HG03521 (cell line): ENCODE measurements at regions not wholly inside any gene's neighbourhood (a gene's known extent, or its start where the extent isn't known, plus 50 kb on each side); places are given as distances from the start of the nearest gene placed in this dataset.

Experiments used
- ATAC-seq: cut with Tn5 transposase; IDR thresholded peaks from one replicate; pipeline ENCODE4 v1.9.1; 2021; ENCODE audit warnings: mild to moderate bottlenecking, moderate library complexity; ENCODE audit not compliant: unreplicated experiment

DNA sequence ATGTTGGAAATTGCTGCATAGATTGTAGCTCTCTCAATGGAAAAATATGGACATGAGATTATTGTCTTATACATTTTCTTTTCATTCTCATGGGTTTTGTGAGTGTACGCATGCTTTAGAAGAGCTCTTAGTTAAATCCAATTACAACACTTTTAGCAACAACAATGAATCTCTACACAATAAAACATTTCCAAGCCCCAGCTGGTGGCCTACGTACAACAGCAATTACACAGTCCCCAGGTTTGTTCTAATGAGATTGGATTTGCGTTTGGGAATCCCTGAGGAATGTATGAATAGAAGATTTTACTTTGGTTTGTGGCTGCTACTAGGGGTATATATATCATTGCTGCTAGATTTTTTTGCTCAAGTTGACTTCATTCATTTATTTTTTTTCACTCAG lies 98.6 kb downstream of the FHDC1 start:
- ATAC-seq, result no peak

DNA sequence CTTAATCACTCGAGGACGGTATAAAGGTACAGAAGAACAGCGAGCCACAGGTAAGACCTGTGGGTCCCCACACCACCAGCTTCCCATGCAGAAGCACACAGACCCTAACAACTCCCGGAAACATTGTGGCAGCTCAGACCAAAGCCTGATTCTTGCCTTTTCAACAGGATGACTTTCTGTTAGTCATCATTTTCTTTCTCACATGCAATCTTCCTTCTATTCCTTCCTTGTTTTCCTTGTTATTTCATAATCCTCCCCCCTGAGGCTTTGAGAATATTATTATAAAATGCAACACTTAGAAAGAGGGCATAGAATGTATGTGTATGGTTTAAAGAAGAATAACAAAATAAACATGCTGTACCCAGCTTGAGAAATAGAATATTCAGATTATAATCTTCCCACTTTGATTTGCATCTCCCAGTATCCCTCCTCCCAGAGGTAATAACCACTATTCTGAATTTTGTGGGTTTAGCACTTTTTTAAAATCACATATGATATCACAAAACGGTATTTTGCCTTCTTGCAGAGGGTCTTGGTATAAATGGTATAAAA lies 100.9 kb downstream of the FHDC1 start:
- ATAC-seq, result no peak

DNA sequence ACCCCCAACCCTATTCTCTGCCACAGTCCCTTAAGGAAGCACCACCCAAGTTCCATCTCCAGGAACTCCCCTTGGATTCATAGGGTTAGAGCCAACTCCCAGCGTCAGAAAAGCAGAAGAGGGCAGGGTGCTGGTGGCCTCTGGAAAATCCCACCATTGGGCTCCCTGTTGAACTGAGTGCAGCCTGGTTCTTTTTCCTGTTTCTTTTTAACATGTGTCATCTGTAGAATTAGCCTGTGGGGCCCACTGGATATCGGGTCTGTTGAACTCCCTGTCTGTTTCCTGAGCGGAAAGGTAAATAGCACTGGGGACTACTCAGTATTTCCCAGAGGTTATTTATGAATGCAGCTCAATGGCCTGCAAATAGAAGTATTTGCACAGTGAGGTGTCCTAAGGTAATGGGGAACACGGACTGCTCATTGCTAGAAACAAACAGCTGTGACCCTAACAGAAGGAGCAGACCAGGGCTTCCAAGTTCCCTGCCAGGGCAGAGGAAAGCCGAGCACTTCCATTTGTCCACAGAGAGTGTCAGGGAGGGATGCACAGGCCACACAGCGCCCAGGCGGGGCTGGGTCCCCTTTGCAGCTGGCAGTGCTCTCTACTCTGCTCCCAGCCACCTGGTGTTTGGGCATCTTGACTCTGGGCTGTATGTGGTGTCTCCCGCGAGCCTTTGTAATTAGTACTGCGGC lies 102.6 kb downstream of the FHDC1 start:
- no peak for ATAC-seq

DNA sequence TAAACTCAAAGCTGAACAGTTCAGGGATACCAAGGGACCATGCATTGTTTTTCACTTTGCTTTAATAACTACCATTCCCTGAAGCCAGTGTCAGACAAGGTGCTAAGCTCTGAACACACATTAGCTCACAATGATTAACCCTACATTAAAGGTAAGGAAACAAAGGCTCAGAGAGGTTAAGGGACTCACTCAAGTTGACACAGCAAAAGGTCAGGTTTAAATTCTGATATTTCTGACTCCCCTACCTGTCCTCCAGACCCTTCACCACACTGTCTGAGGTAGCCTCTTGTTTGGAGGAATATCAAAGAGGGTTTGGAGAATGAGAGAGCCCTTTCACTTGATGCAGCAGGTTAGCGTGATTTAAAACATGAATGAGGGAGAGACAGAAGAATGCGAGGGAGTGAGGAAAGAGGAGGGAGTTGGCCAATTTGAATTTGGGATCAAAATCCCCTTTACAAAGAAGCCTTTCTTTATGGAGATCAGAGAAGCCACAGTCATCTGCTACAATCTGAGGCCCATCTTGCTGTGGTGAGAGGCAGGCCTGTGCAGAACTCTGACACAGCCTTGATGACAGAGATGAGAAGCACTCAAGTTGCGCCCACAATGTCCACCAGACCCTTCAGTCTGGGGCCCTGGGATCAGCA lies 103.5 kb downstream of the FHDC1 start:
- no peak for ATAC-seq

DNA sequence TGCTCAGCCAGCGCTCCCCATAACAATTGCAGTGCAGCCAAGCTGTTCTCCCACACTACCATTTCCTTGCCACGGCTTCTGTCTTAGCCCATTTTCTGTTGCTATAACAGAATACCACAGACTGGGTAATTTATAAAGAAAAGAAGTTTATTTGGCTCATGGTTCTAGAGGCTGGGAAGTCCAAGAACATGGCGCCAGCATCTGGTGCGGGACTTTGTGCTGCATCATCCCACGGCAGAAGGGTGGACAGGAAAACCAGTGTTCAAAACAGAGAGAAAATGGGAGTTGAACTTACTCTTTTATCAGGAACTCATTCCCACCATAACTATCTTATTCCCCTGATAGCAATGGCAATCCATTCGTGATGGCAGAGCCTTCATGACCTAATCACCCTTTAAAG lies 104.6 kb downstream of the FHDC1 start:
- no peak for ATAC-seq

DNA sequence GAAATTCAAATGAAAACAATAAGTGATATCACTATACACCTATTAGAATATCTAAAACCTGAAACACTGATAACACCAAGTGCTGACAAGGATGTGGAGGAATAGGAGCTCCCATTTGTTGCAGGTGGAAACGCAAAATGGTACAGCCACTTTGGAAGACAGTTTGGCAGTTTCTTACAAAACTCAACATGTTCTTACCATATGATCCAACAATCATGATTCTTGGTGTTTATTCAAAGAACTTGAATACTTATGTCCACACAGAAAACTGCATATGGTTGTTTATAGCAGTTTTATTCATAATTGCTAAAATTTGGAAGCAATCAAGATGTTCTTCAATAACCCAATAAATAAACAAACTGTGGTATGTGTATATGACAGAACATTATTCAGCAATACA lies 107.9 kb downstream of the FHDC1 start:
- no peak for ATAC-seq

DNA sequence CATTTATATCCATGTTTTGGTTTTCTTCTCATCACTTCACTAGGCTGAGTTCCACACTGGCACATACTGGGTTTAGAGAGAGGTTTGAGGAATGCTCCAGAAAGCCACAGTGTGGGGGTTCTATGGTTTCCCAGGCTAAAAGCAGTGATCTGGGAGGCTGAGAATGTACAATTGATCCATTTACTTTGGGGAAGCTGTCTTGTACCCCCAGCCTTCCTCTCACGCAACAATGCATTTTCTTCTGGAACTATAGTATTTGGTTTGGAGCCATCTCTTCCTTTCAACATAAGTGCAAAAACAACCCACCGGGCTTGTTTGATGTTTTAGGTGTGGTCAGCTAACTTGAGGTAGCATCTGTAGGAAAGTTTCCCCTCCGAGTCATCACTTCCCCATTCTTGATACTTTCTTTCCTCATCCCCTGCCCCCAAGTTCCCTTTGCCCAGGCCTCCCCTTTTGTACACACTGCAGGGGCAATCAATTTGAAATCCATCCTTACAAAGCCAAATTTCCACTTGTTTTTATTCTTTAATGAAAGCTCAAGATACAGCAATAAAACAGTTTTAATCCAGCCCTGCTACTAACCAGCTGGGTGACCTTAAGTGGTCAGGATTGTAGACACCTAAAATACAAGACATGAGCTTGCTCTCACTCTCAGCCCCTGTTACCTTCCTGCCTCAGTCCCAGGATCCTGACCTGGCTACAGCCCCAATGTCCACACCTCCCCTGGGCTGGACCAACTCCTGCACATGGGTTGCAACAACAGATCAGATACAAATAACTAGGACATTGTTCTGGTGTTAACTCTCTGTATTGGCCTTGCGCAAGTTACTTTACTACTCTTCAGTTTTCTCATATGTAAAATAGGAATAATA lies 109.2 kb downstream of the FHDC1 start:
- no peak for ATAC-seq

DNA sequence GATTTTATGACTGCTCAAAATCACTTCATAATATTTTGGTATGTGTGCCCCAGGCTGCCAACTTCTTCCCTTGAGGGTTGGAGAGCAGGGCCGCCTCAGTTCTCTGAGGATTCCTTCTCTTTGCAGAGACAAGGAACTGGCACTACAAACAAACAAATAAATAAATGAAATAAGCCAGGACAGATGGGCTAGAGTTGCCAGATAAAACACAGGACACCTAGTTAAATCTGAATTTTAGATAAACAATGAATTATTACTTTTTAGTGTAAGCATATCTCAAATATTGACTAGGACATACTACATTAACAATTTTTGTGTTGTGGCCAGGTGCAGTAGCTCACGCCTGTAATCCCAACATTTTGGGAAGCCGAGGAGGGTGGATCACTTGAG lies 122.5 kb downstream of the FHDC1 start:
- no peak for ATAC-seq

DNA sequence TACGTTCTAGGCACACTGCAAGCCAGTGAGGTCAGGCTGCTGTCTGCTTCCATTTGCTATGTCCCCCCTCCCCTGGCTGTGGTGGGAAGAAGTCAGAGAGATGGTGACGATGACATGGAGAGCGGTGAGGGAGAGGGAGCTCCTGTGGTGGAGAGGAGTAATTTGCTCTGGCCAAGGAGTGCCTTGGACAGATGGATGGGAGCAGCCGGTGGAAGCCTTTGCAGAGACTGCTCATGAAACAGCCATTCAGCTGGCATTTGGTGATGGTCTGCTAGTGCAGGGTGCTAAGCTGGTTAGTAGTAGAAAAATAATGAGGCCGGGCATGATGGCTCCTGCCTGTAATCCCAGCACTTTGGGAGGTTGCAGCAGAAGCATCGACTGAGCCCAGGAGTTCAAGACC lies 124.1 kb downstream of the FHDC1 start:
- no peak for ATAC-seq

DNA sequence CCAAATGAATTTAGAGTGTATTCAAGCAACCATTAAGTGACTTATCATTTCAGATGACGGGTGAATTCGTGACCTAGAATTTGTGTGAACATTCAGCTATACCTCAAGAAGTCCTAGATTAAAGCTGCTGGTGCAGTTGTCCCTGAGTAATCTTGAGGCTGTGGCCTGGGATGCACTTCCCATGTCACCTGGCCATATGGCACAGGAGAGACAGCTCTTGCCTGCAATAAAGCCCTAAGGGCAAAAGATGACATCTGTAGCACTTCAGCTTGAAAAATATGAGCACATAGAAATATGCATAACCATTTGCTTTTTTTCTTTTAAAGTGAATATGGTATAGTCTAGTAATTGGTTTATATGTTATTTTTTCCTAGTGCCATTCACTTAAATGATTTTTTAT lies 125.8 kb downstream of the FHDC1 start:
- ATAC-seq, result no peak

DNA sequence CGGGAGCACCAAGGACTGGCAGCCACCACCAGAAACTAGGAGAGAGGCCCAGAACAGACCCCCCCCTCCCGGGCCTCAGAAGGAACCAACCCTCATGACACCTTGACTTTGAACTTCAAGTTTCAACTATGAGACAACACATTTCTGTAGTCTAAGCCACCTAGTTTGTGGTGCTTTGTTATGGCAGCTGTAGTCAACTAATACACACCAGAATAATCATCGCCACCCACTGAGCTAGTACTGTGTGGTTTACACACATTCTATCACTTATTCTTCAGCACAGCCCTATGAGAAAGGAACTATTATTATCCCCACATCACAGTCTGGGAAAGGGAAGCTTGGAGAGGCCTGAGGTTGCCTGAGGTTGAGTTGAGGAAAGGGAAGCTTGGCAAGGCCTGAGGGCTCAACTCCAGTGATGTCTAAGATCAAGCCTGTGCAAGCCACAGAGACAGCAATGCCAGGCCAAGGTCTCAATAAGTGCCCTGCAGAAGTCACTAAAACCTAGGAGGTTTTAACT lies 126.6 kb downstream of the FHDC1 start:
- ATAC-seq, result no peak

DNA sequence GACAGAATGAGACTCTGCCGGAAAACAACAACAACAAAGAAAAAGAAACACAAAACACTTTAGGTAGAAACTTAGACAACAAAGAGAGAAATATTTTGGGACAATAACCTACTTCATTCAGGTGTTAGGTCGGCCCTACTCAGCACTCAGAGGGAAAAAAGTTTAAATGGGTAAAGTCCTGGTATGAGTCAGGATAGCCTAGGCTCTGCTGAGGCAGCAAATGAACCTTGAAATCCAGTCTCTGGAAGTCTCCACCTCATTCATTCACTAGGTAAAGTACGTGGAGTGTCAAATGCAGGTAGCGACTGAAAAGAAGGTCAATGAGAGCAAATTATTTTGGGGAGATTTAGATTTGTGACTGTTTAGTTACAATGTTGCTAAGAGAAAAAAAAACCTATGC lies 127.4 kb downstream of the FHDC1 start:
- ATAC-seq, result no peak

DNA sequence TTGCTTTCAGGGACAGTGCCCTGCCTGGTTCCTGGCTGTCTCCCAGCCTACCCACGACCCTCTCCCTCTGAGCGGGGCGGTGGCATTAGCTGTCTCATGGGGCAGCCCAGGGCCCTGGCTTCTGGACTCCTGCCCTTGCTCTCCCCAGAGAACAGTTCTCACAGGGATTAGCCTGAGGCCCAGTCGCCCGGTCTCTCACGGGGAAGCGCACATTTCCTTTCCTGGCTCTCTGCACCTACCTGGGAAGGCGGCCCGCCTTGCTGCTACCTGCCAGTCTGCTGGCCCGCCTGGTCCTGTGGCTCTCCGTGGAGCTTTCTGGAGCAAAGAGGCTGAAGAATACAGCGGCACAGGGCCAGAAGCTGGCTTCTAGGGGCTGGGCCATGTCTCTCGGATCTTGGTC lies 128.4 kb downstream of the FHDC1 start:
- no peak for ATAC-seq

DNA sequence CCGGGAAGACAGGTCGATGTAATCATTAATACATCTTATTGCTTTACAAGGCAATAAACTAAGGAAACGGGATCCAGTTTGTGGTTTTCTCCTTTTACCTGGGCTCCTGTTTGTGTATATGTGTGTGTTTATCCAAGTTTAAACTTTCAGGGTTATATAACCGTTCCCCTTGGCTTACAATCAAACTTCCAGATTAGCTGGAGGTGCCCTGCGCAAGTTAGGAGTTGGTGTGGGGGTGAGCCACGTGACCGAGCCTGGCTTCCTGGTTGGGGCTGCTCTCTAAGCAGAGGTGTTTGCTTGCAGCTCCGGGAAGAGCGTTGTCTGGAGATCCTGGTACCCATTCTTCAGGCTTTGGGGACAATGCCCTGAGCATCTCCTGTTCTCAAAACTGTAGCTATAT lies 129.2 kb downstream of the FHDC1 start:
- ATAC-seq, result no peak

DNA sequence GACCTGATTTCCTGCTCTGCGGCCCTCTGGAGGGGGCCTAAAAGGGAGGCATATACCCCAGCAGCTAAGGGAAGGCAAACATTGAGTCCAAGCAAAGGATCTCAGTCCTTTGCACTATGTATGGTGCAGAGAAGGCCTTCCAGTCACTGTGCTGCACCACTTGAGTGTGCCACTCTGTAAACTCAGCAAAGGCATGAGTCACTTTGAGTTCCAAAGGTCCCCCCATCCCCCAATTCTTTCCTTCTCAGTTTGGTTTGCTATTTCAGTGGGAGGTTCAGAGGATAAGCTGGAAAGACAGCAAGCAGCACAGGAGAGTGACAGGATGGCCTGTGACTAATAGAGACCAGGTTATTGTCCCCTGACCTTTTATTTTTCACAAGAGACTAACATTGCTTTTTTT lies 131.3 kb downstream of the FHDC1 start:
- no peak for ATAC-seq

DNA sequence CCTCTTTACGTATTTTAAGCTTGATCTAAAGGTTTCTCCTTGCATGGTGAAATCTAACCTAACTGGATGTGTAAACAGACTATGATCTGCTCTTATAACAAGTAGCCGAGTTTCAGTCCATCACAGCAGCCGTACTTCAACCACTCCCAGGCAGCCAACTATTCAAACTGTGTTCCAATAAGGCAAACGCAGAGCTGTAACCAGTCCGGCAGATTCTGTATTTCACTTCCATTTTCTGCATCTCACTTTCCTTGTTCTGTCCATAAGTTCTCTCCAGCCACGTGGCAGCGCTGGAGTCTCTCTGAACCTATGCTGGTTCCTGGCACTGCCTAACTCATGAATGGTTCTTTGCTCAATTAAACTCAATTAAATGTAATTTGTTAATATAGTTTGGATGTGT lies 132.6 kb downstream of the FHDC1 start:
- no peak for ATAC-seq

DNA sequence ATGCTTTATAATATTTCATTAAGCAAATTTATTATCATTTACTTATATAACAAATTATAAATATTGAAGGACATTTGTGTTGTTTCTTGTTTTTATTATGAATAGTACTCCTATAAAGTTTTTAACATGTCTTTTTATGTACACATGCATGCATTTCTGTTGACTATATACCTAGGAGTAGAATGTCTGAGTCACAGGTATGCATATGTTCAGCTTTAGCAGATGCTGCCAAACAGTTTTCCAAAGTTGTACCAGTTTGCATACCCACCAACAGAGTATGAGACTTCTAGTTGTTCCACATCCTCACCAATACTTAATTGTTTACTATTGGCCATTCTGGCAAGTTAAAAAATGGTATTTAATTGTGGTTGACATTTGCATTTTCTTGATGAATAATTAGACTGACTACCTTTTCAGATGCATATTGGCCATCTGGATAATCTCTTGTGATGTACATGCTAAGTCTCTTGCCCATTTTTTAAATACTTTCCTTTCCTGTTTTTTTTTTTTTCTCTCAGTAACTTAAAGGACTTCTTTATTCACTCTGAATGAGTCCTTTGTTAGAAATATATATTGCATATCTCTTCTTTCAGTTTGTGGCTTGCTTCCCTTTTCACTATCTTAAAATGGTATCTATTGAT lies 132.2 kb upstream of the TRIM2 start:
- ATAC-seq, result no peak

DNA sequence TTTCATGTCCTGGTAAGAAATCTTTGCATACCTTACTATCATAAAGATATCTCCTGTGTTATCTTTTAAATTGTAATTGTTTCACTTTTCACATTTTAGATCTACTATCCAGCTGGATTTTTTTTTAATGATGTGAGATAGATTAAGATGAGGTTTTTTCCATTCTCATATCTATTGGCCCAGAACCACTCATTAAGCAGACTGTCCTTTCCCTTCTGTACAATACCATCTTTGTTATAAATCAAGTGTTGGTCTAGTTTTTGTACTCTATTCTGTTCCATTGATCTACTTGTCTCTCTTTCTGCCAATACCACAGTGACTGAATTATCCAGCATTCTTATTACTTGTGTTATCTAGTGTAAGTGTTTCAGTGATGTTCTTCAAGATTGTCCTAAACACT lies 131.6 kb upstream of the TRIM2 start:
- ATAC-seq, result no peak

DNA sequence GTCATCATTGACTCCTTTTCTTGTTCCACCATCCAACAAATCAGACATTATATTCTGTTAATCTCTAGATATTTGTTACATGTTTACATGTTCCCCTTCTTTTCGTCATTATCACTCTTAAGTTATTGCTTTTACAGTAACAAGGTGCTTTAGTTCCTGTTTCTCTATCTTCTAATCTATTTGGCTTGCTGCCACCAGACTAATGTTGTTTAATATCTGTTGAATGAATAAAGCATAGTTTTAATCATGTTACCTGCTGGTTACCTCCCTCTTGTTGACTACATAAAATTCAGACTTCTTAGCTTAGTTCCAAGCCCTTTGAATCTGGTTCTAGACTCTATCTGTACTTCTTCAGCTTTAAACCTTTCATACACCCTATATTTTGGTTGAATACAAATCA lies 129.8 kb upstream of the TRIM2 start:
- no peak for ATAC-seq

DNA sequence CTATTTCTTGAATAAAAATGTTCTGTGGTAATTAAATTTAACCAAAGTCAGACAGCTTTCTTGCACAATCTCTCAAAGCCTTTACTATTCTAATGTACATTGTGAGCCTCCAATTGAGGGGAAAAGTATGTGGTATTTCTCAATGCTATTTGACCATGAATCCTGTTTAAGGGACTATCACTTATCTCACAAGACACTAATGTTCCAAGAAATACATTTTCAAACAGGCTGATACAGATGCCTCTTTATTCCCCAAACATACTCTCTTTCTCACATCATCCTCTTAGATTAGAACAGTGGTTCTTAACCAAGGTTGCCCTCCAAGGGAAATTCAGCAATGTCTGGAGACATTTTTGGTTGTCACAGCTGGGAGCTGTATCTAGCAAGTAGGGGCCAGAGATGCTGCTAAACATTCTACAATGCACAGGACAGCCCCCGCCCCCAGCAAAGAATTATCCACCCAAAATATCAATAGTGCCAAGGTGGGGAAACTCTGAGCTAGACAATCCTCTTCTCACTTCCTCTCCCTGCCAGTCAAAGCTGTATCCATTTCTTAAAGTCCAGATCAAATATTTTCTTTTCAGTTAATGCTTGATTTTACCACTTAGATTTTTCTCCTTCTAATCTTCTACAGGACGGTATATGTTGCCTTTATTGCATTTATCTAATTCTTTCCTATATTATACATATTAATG lies 129.2 kb upstream of the TRIM2 start:
- ATAC-seq, result no peak
